RWPE1 (cell line): ENCODE measurements at regions not wholly inside any gene's neighbourhood (a gene's known extent, or its start where the extent isn't known, plus 50 kb on each side); places are given as distances from the start of the nearest gene placed in this dataset.
"Not testable (repeated sequence)": the region's sequence is repeated elsewhere in the genome, so short reads cannot be mapped to it uniquely, and the experiment has no call there.

Experiments
- CTCF ChIA-PET: fragments of 350-600 bp; sonication (Branson Sonifier 250); formaldehyde crosslinking; extraction: SDS; loops from one replicate; lab custom pipeline; 2021; lab: Yijun Ruan, JAX
- POLR2A ChIA-PET: fragments of 400-600 bp; formaldehyde crosslinking; extraction: SDS; loops from one replicate; lab custom pipeline; 2020; ENCODE audit warnings: antibody characterized with exemption; ENCODE audit not compliant: low non-redundant PET; lab: Yijun Ruan, JAX
- DNase-seq: peaks from one replicate; pipeline ENCODE4 v3.0.0; 2012; ENCODE audit warnings: low spot score
- H3K27ac ChIP-seq: fragments of 450-650 bp; 2 replicates; pipeline ENCODE4 v1.5.1; 2017
- CTCF ChIP-seq: fragments of 450-650 bp; conservative IDR thresholded peaks from 2 replicates; pipeline ENCODE4 v1.5.1; 2017; ENCODE audit warnings: low read depth, mild to moderate bottlenecking

GRCh38 chr5:118511846-118512245 lies 476.5 kb downstream of the DTWD2 start:
- no peak overlapping the region for H3K27ac ChIP-seq
- ChIA-PET POLR2A (no interaction called here), CTCF (interaction anchor here (0.6 kb wide), 1 partner anchor 198 kb away, joined by 3 read pairs; no protein-coding TSS in a partner anchor)
- DNase-seq = no peak
- no peak for TF ChIP-seq CTCF

GRCh38 chr5:118506217-118506852 lies 482.0 kb downstream of the DTWD2 start:
- no peak overlapping the region for H3K27ac ChIP-seq
- TF ChIP-seq CTCF = no peak
- DNase-seq = no peak
- CTCF ChIA-PET = no interaction called here
- POLR2A ChIA-PET = no interaction called here

- H3K27ac ChIP-seq, POLR2A ChIA-PET, DNase-seq, CTCF ChIA-PET: not testable (repeated sequence)
These were observed 486.1 kb downstream of the DTWD2 start for GRCh38 chr5:118502232-118502631.

- no peak for TF ChIP-seq CTCF
- DNase-seq = no peak
- POLR2A ChIA-PET = no interaction called here
- no peak overlapping the region for H3K27ac ChIP-seq
- CTCF ChIA-PET = no interaction called here
These were observed 497.0 kb downstream of the DTWD2 start for GRCh38 chr5:118491351-118491750.

- no peak overlapping the region for H3K27ac ChIP-seq
- ChIA-PET POLR2A (interaction anchor here (0.6 kb wide), 1 partner anchor 46 kb away, joined by 3 read pairs; no protein-coding TSS in a partner anchor), CTCF (no interaction called here)
- TF ChIP-seq CTCF = no peak
- no peak for DNase-seq
These were observed 501.6 kb downstream of the DTWD2 start for GRCh38 chr5:118486647-118487225.

GRCh38 chr5:118479285-118479684 lies 509.1 kb downstream of the DTWD2 start:
- H3K27ac ChIP-seq = no peak overlapping the region
- POLR2A ChIA-PET = no interaction called here
- CTCF ChIA-PET = no interaction called here
- DNase-seq = no peak
- TF ChIP-seq CTCF = no peak

- no peak for TF ChIP-seq CTCF
- ChIA-PET CTCF (no interaction called here), POLR2A (no interaction called here)
- DNase-seq = no peak
- no peak overlapping the region for H3K27ac ChIP-seq
These were observed 509.5 kb downstream of the DTWD2 start for GRCh38 chr5:118478852-118479251.
